ENCODE measurements at regions not wholly inside any gene's neighbourhood (a gene's known extent, or its start where the extent isn't known, plus 50 kb on each side); places are given as distances from the start of the nearest gene placed in this dataset.

GRCh38 chr3:31157047-31157694 is 262.7 kb upstream of the GADL1 start:
- TF ChIP-seq, protein P1, sequence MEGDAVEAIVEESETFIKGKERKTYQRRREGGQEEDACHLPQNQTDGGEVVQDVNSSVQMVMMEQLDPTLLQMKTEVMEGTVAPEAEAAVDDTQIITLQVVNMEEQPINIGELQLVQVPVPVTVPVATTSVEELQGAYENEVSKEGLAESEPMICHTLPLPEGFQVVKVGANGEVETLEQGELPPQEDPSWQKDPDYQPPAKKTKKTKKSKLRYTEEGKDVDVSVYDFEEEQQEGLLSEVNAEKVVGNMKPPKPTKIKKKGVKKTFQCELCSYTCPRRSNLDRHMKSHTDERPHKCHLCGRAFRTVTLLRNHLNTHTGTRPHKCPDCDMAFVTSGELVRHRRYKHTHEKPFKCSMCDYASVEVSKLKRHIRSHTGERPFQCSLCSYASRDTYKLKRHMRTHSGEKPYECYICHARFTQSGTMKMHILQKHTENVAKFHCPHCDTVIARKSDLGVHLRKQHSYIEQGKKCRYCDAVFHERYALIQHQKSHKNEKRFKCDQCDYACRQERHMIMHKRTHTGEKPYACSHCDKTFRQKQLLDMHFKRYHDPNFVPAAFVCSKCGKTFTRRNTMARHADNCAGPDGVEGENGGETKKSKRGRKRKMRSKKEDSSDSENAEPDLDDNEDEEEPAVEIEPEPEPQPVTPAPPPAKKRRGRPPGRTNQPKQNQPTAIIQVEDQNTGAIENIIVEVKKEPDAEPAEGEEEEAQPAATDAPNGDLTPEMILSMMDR (IDR thresholded peaks at IDR 0.05), result no peak
- TF ChIP-seq EZH2 (IDR thresholded peaks at IDR 0.05) (no peak), EZH2phosphoT487 (IDR thresholded peaks at IDR 0.05) (no peak)

Data from neural progenitor cell (in vitro differentiated cells).